Naive thymus-derived CD8-positive, alpha-beta T cell (primary cell): ENCODE measurements at regions not wholly inside any gene's neighbourhood (a gene's known extent, or its start where the extent isn't known, plus 50 kb on each side); places are given as distances from the start of the nearest gene placed in this dataset.
"Not testable (repeated sequence)": the region's sequence is repeated elsewhere in the genome, so short reads cannot be mapped to it uniquely, and the experiment has no call there.

ENCODE experiments used
- ATAC-seq, 2 donors: fragments of 150-1000 bp; cut with Tn5 transposase in 1 of 2; sonication (Bioruptor Pico), chemical (Tn5 transposase) in 1 of 2; 1 replicate in 1 of 2; 2 replicates in 1 of 2; pipeline ENCODE4 v1.10.0; 2021; ENCODE audit warnings: mild to moderate bottlenecking in 2 of 2, moderate library complexity in 2 of 2
- POLR2A ChIA-PET: fragments of 350-600 bp; sonication (Branson Sonifier 250); formaldehyde crosslinking; loops from one replicate; lab custom pipeline; 2021; ENCODE audit warnings: antibody characterized with exemption; lab: Charles Lee
- DNase-seq, 10 donors: peaks; one replicate each; pipeline versions ENCODE4 v3.0.0 to v3.0.0-alpha.2; 2020 to 2022
- H3K27ac Mint-ChIP-seq, 10 donors: one replicate each; pipeline ENCODE4 v1.8.0; 2020 to 2022; ENCODE audit warnings: mild to moderate bottlenecking in 10 of 10, mixed read lengths in 10 of 10, moderate library complexity in 4 of 10, inconsistent platforms in 1 of 10
- H3K27me3 Mint-ChIP-seq, 5 donors: one replicate each; pipeline ENCODE4 v1.8.0; 2021 to 2022; ENCODE audit warnings: mixed read lengths in 5 of 5
- H3K36me3 Mint-ChIP-seq, 3 donors: one replicate each; pipeline ENCODE4 v1.8.0; 2020 to 2022; ENCODE audit warnings: mixed read lengths in 3 of 3, mild to moderate bottlenecking in 2 of 3, inconsistent platforms in 1 of 3
- H3K4me1 Mint-ChIP-seq, 4 donors: one replicate each; pipeline ENCODE4 v1.8.0; 2021 to 2022; ENCODE audit warnings: mixed read lengths in 4 of 4
- H3K4me3 Mint-ChIP-seq, 10 donors: one replicate each; pipeline ENCODE4 v1.8.0; 2020 to 2022; ENCODE audit warnings: mild to moderate bottlenecking in 10 of 10, mixed read lengths in 10 of 10, moderate library complexity in 6 of 10, inconsistent platforms in 1 of 10
- H3K9me3 Mint-ChIP-seq, 9 donors: one replicate each; pipeline ENCODE4 v1.8.0; 2020 to 2022; ENCODE audit warnings: mixed read lengths in 9 of 9, mild to moderate bottlenecking in 3 of 9, inconsistent platforms in 1 of 9, moderate library complexity in 1 of 9

DNA sequence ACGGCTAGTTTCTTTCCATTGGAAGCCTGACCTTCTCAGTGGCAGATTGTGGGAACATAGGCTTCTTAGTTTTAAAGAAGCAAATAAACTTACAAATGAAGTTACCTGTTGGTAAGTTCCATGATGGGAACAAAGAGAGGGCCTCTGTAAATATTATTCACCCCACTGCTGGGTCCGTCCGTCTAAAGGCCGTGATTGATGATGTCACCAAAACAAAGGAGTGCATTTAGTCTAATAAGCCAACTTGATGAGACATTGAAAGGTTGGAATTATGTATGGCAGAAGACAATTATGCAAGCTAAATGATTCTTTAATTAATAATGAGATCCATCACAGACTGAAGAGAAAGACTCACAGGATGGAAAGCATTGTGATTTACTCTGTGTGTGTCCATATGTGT is 1091.9 kb upstream of the FANCL start:
- DNase-seq (no peak), ATAC-seq (no peak)
- Mint-ChIP-seq H3K4me1 (no peaks in the 10 kb centered on the region), H3K27ac (no peak overlapping the region), H3K27me3 (peaks cover 0 to 3% (median 0%) of the 10 kb centered on the region in 5 donors), H3K9me3 (no peaks in the 10 kb centered on the region), H3K4me3 (no peak overlapping the region), H3K36me3 (no peaks in the 10 kb centered on the region)
- POLR2A ChIA-PET, result no interaction called here

GRCh38 chr2:59326581-59327365 is 1085.6 kb upstream of the FANCL start:
- H3K9me3 Mint-ChIP-seq, H3K4me3 Mint-ChIP-seq, POLR2A ChIA-PET, H3K36me3 Mint-ChIP-seq, H3K27me3 Mint-ChIP-seq, H3K4me1 Mint-ChIP-seq, ATAC-seq: not testable (repeated sequence)
- peak overlapping the region in 2 of 10 donors; percentile 1 to 29 for H3K27ac Mint-ChIP-seq
- peak in 1 of 10 donors; percentile 9 for DNase-seq

- no peak overlapping the region for H3K27ac Mint-ChIP-seq
- ATAC-seq, result no peak
- H3K4me1 Mint-ChIP-seq, result peaks cover 0 to 6% (median 1%) of the 10 kb centered on the region in 4 donors
- H3K9me3 Mint-ChIP-seq, result peaks cover 0 to 7% (median 2%) of the 10 kb centered on the region in 9 donors
- H3K27me3 Mint-ChIP-seq, result peaks cover 0 to 4% (median 0%) of the 10 kb centered on the region in 5 donors
- H3K4me3 Mint-ChIP-seq, result no peak overlapping the region
- POLR2A ChIA-PET, result no interaction called here
- no peaks in the 10 kb centered on the region for H3K36me3 Mint-ChIP-seq
- no peak for DNase-seq
Observed at GRCh38 chr2:59322870-59323269, 1081.7 kb upstream of the FANCL start.

DNA sequence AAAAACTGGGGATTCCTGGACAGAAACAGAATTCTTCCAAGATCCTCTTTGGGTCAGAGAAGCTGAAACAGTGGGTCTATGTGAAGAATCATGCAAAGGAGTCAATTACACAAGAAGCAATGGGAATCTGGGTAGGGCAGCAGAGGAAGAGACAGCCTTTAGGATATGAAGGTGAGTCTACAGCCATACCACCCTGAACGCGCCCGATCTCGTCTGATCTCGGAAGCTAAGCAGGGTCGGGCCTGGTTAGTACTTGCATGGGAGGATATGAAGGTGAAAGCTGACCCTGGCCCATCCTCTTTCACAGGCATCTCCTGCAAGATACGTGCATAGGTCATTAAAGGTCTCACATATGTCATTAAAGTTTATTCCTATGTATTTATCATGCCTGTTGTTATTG is 1080.9 kb upstream of the FANCL start:
- ATAC-seq, result no peak
- Mint-ChIP-seq H3K36me3 (no peaks in the 10 kb centered on the region), H3K9me3 (peaks cover 0 to 7% (median 2%) of the 10 kb centered on the region in 9 donors), H3K4me1 (peaks cover 0 to under 1% (median 0%) of the 10 kb centered on the region in 4 donors), H3K27ac (no peak overlapping the region), H3K27me3 (peaks cover 0 to 4% (median 0%) of the 10 kb centered on the region in 5 donors), H3K4me3 (no peak overlapping the region)
- no peak for DNase-seq
- POLR2A ChIA-PET, result no interaction called here

- H3K27me3 Mint-ChIP-seq, result peaks cover 7 to 37% (median 16%) of the 10 kb centered on the region in 5 donors
- no peaks in the 10 kb centered on the region for H3K36me3 Mint-ChIP-seq
- peaks cover 5 to 14% (median 6%) of the 10 kb centered on the region in 4 donors for H3K4me1 Mint-ChIP-seq
- H3K9me3 Mint-ChIP-seq, result peaks cover 0 to 4% (median 0%) of the 10 kb centered on the region in 9 donors
- peak in 1 of 2 donors; percentile 58 for ATAC-seq
- POLR2A ChIA-PET, result no interaction called here
- peak in 3 of 10 donors; percentile 5 to 29 (median 7) for DNase-seq
- H3K4me3 Mint-ChIP-seq, result peak overlapping the region in 1 of 10 donors; percentile 21
- H3K27ac Mint-ChIP-seq, result no peak overlapping the region
Observed at GRCh38 chr2:59314031-59314766, 1073.1 kb upstream of the FANCL start.

DNA sequence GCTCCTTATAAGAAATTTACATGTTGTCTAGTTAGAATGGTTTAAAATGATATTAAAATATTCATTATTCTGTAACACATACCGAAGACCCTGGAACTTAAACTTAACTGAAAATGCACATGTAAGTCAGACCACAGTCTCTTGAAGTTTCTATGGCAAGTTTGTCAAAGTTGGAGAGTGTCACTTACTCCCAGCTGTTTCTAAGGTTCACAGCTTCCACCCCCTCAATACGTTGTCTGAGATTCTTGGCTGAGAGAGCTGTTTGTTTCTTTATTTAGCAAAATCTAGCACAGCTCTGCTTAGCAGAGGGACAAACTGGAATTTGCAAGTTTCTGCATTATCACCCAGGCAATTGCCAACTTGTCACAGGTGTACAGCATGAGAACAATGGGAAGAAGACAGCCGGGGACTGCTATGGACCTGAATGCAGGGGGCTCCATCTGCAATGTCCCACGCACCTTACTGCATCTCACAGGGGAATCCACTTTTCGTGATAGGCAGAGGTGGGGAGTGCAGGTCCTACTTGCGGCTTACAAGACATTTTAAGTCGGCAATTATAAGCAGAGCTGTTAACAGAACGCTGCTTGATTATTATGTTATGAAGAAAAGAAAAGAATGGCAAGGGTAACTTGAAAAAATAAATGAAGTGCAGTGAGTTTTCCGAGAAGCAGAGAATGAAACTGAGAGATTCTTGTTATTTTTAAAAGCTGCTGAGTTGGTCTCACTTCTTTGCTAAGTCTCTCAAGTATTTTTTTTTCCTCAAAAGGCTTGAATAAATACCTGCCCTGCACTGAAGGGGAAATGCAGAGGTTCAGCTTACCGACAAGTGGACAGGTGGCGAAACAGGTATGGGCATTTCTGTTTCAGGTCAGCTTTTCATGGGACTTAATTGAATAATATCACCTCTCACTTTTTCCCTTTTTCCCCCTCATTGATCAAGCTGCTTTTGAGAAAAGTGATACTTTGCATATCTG is 1072.1 kb upstream of the FANCL start:
- Mint-ChIP-seq H3K9me3 (peaks cover 0 to 3% (median 0%) of the 10 kb centered on the region in 9 donors), H3K27ac (no peak overlapping the region), H3K27me3 (peaks cover 8 to 37% (median 15%) of the 10 kb centered on the region in 5 donors), H3K4me1 (peaks cover 5 to 14% (median 6%) of the 10 kb centered on the region in 4 donors), H3K36me3 (no peaks in the 10 kb centered on the region), H3K4me3 (no peak overlapping the region)
- ATAC-seq (no peak), DNase-seq (no peak)
- POLR2A ChIA-PET, result no interaction called here

DNA sequence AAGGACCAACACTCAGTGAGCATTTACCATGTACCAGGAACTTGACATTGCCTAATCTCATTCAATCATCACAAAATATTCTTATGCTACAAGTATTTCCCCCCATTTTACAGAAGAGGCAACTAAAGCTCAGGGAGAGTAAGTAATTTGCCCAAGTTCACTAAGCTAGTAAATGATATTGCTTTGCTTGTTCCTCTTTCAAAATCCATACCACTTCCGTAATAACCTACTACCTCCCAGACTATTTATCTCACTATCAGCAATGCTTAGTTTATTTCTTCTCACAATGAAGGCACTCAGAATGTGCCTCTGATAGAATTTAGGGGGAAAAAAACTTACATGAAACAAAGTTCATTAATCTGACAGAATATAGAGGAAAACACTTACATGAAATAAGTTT is 1070.9 kb upstream of the FANCL start:
- DNase-seq, result no peak
- Mint-ChIP-seq H3K4me3 (no peak overlapping the region), H3K9me3 (no peaks in the 10 kb centered on the region), H3K4me1 (peaks cover 6 to 14% (median 7%) of the 10 kb centered on the region in 4 donors), H3K27ac (peak overlapping the region in 1 of 10 donors; percentile 49), H3K27me3 (peaks cover 8 to 37% (median 12%) of the 10 kb centered on the region in 5 donors), H3K36me3 (no peaks in the 10 kb centered on the region)
- POLR2A ChIA-PET, result no interaction called here
- ATAC-seq, result no peak

GRCh38 chr2:59308108-59308507 is 1067.0 kb upstream of the FANCL start:
- Mint-ChIP-seq H3K4me1 (peaks cover 0 to 8% (median under 1%) of the 10 kb centered on the region in 4 donors), H3K4me3 (no peak overlapping the region), H3K36me3 (no peaks in the 10 kb centered on the region), H3K27me3 (peaks cover 0 to 14% (median 3%) of the 10 kb centered on the region in 5 donors), H3K9me3 (no peaks in the 10 kb centered on the region), H3K27ac (no peak overlapping the region)
- DNase-seq, result no peak
- POLR2A ChIA-PET, result no interaction called here
- ATAC-seq, result no peak

- no peak overlapping the region for H3K27ac Mint-ChIP-seq
- no peak for DNase-seq
- H3K36me3 Mint-ChIP-seq, result no peaks in the 10 kb centered on the region
- H3K9me3 Mint-ChIP-seq, result no peaks in the 10 kb centered on the region
- no peak overlapping the region for H3K4me3 Mint-ChIP-seq
- H3K27me3 Mint-ChIP-seq, result peaks cover 0 to 10% (median 1%) of the 10 kb centered on the region in 5 donors
- POLR2A ChIA-PET, result no interaction called here
- peaks cover 0 to 6% (median under 1%) of the 10 kb centered on the region in 4 donors for H3K4me1 Mint-ChIP-seq
- no peak for ATAC-seq
Observed at GRCh38 chr2:59307196-59307595, 1066.1 kb upstream of the FANCL start.

- Mint-ChIP-seq H3K36me3 (no peaks in the 10 kb centered on the region), H3K9me3 (no peaks in the 10 kb centered on the region), H3K4me1 (peaks cover 0 to 2% (median 0%) of the 10 kb centered on the region in 4 donors), H3K27me3 (peaks cover 0 to 11% (median 0%) of the 10 kb centered on the region in 5 donors), H3K4me3 (no peak overlapping the region), H3K27ac (no peak overlapping the region)
- ATAC-seq (no peak), DNase-seq (no peak)
- POLR2A ChIA-PET, result no interaction called here
Observed at GRCh38 chr2:59303272-59303671, 1062.1 kb upstream of the FANCL start.

- Mint-ChIP-seq H3K9me3 (no peaks in the 10 kb centered on the region), H3K4me3 (no peak overlapping the region)
Observed at GRCh38 chr2:59302683-59303082, 1061.6 kb upstream of the FANCL start.

More at GRCh38 chr2:59302683-59303082, 1061.6 kb upstream of the FANCL start:
- Mint-ChIP-seq H3K27ac (no peak overlapping the region), H3K36me3 (no peaks in the 10 kb centered on the region), H3K4me1 (peaks cover 0 to under 1% (median 0%) of the 10 kb centered on the region in 4 donors), H3K27me3 (peaks cover 0 to 11% (median 0%) of the 10 kb centered on the region in 5 donors)
- ATAC-seq, result no peak
- POLR2A ChIA-PET, result interaction anchor here (0.5 kb wide), 1 partner anchor 1553 kb away, joined by 3 read pairs; no protein-coding TSS in a partner anchor
- DNase-seq, result no peak
